Keratinocyte (primary cell): ENCODE measurements at regions not wholly inside any gene's neighbourhood (a gene's known extent, or its start where the extent isn't known, plus 50 kb on each side); places are given as distances from the start of the nearest gene placed in this dataset.
A peak's percentile ranks its signal among the peaks of the same experiment; 100 is the strongest.

ENCODE experiments used
- DNase-seq: peaks from one replicate; pipeline ENCODE4 v3.0.0-alpha.2; 2011; ENCODE audit warnings: low read depth, missing footprints, low spot score
- FAIRE-seq: peaks from 2 replicates; lab custom pipeline; 2011; peaks lifted over from hg19 to GRCh38; lab: Jason Lieb, UNC
- H2AFZ ChIP-seq: 2 replicates; pipeline ENCODE4 v1.6.0; 2012; ENCODE audit warnings: low read length, control low read depth, inconsistent platforms; ENCODE audit not compliant: control insufficient read depth
- H3K27ac ChIP-seq: 2 replicates; pipeline ENCODE4 v1.5.1; 2011; ENCODE audit warnings: low read length; ENCODE audit not compliant: control insufficient read depth, insufficient read depth
- H3K27me3 ChIP-seq: 3 replicates; pipeline ENCODE4 v1.6.0; 2011; ENCODE audit warnings: low read length; ENCODE audit not compliant: control insufficient read depth, insufficient read depth; ENCODE audit errors: extremely low read depth
- H3K36me3 ChIP-seq, 2 experiments: 2 replicates in 1 of 2; 3 replicates in 1 of 2; pipeline ENCODE4 v1.5.1; 2011; ENCODE audit warnings: low read length in 2 of 2, mild to moderate bottlenecking in 1 of 2; ENCODE audit not compliant: control insufficient read depth in 2 of 2, insufficient read depth in 2 of 2; ENCODE audit errors: extremely low read depth in 1 of 2
- H3K4me1 ChIP-seq: 3 replicates; pipeline ENCODE4 v1.5.1; 2011; ENCODE audit warnings: low read length; ENCODE audit not compliant: control insufficient read depth, insufficient read depth; ENCODE audit errors: extremely low read depth
- H3K4me2 ChIP-seq: 3 replicates; pipeline ENCODE4 v1.6.0; 2011; ENCODE audit warnings: low read depth, low read length; ENCODE audit not compliant: control insufficient read depth, insufficient read depth; ENCODE audit errors: extremely low read depth
- H3K4me3 ChIP-seq, 3 experiments: fragments of 200-600 bp in 1 of 3; sonication (generic) in 1 of 3; 2 replicates in 2 of 3; 3 replicates in 1 of 3; pipeline ENCODE4 v1.5.1; 2011 to 2016; ENCODE audit warnings: low read length in 3 of 3, mild to moderate bottlenecking in 3 of 3, control low read depth in 2 of 3, inconsistent platforms in 1 of 3, low read depth in 1 of 3, mixed read lengths in 1 of 3, mixed run types in 1 of 3, moderate library complexity in 1 of 3; ENCODE audit not compliant: control insufficient read depth in 2 of 3, insufficient read depth in 2 of 3; ENCODE audit errors: extremely low read depth in 1 of 3
- H3K79me2 ChIP-seq: 2 replicates; pipeline ENCODE4 v1.6.0; 2012; ENCODE audit warnings: low read length; ENCODE audit not compliant: control insufficient read depth, insufficient read depth
- H3K9ac ChIP-seq: 3 replicates; pipeline ENCODE4 v1.6.0; 2011; ENCODE audit warnings: low read length; ENCODE audit not compliant: control insufficient read depth, insufficient read depth; ENCODE audit errors: extremely low read depth
- H3K9me1 ChIP-seq: 3 replicates; pipeline ENCODE4 v1.6.0; 2011; ENCODE audit warnings: low read length; ENCODE audit not compliant: control insufficient read depth, insufficient read depth; ENCODE audit errors: extremely low read depth
- H3K9me3 ChIP-seq: 2 replicates; pipeline ENCODE4 v1.5.1; 2012; ENCODE audit warnings: low read depth, low read length; ENCODE audit not compliant: control insufficient read depth
- H4K20me1 ChIP-seq: 3 replicates; pipeline ENCODE4 v1.6.0; 2011; ENCODE audit warnings: low read length; ENCODE audit not compliant: control insufficient read depth, insufficient read depth; ENCODE audit errors: extremely low read depth
- CTCF ChIP-seq, 3 experiments: IDR thresholded peaks in 1 of 3; conservative IDR thresholded peaks in 1 of 3; optimal IDR thresholded peaks in 1 of 3; 2 replicates in 2 of 3; 3 replicates in 1 of 3; pipeline versions ENCODE3 to v1.5.1; 2011; ENCODE audit warnings: low read length in 3 of 3, mild to moderate bottlenecking in 3 of 3, moderate library complexity in 2 of 3, control low read depth in 1 of 3, inconsistent platforms in 1 of 3; ENCODE audit not compliant: insufficient read depth in 2 of 3; ENCODE audit errors: extremely low read depth in 1 of 3
- EZH2 ChIP-seq: IDR thresholded peaks from one replicate; pipeline ENCODE4 v1.6.1; 2012; ENCODE audit warnings: inconsistent platforms, mild to moderate bottlenecking, low read length, moderate library complexity
- dilution Hi-C: fragments of 300-500 bp; cut with MboI; formaldehyde crosslinking; loops from one replicate; pipeline ENCODE4 v1.7.0; 2020; ENCODE audit warnings: low sequenced_read_pairs; ENCODE audit not compliant: extremely low pct_ligation_motif_present

GRCh38 chr20:24131281-24131680 lies 142.7 kb upstream of the GGTLC1 start:
- no peak overlapping the region for H3K4me3 ChIP-seq
- dilution Hi-C loops: no loop called here
- no peaks in the 10 kb centered on the region for H4K20me1 ChIP-seq
- no peaks in the 10 kb centered on the region for H3K9me3 ChIP-seq
- no peaks in the 10 kb centered on the region for H3K9me1 ChIP-seq
- no peak for TF ChIP-seq CTCF (optimal IDR thresholded peaks at IDR 0.05 in 1 of 3, IDR thresholded peaks at IDR 0.05 in 1 of 3, conservative IDR thresholded peaks at IDR 0.05 in 1 of 3; ENCODE audit: extremely low read depth in 1 of 3, insufficient read depth in 2 of 3, low read length in 3 of 3)
- TF ChIP-seq EZH2: no peak
- FAIRE-seq (peak; percentile 97), DNase-seq (no peak)
- H3K36me3 ChIP-seq: no peaks in the 10 kb centered on the region
- H3K9ac ChIP-seq: no peak overlapping the region
- no peaks in the 10 kb centered on the region for H3K79me2 ChIP-seq
- H2AFZ ChIP-seq: peak overlapping the region; percentile 61
- peak overlapping the region; percentile 50 for H3K4me2 ChIP-seq
- no peaks in the 10 kb centered on the region for H3K27me3 ChIP-seq
- H3K27ac ChIP-seq: peak overlapping the region; percentile 65
- H3K4me1 ChIP-seq: peaks cover 38% of the 10 kb centered on the region

GRCh38 chr20:24129641-24130040 lies 141.1 kb upstream of the GGTLC1 start:
- Histone ChIP-seq H2AFZ (no peak overlapping the region), H3K9me3 (no peaks in the 10 kb centered on the region), H3K9me1 (no peaks in the 10 kb centered on the region), H4K20me1 (no peaks in the 10 kb centered on the region), H3K4me1 (peaks cover 35% of the 10 kb centered on the region), H3K36me3 (no peaks in the 10 kb centered on the region), H3K27ac (no peak overlapping the region), H3K4me3 (no peak overlapping the region), H3K9ac (no peak overlapping the region), H3K79me2 (no peaks in the 10 kb centered on the region), H3K4me2 (no peak overlapping the region), H3K27me3 (no peaks in the 10 kb centered on the region)
- dilution Hi-C loops: no loop called here
- TF ChIP-seq CTCF (optimal IDR thresholded peaks at IDR 0.05 in 1 of 3, IDR thresholded peaks at IDR 0.05 in 1 of 3, conservative IDR thresholded peaks at IDR 0.05 in 1 of 3; ENCODE audit: extremely low read depth in 1 of 3, insufficient read depth in 2 of 3, low read length in 3 of 3): no peak
- no peak for TF ChIP-seq EZH2
- FAIRE-seq (no peak), DNase-seq (no peak)
